SH-SY5Y (cell line): ENCODE measurements at regions not wholly inside any gene's neighbourhood (a gene's known extent, or its start where the extent isn't known, plus 50 kb on each side); places are given as distances from the start of the nearest gene placed in this dataset.

Experiments used
- GATA2 ChIP-seq: IDR thresholded peaks from 2 replicates; pipeline ENCODE4 v1.6.1; 2011; ENCODE audit warnings: mild to moderate bottlenecking, low read depth, low read length
- GATA3 ChIP-seq: IDR thresholded peaks from 2 replicates; pipeline ENCODE4 v1.6.1; 2011; ENCODE audit warnings: low read depth, mild to moderate bottlenecking, low read length, moderate library complexity

DNA sequence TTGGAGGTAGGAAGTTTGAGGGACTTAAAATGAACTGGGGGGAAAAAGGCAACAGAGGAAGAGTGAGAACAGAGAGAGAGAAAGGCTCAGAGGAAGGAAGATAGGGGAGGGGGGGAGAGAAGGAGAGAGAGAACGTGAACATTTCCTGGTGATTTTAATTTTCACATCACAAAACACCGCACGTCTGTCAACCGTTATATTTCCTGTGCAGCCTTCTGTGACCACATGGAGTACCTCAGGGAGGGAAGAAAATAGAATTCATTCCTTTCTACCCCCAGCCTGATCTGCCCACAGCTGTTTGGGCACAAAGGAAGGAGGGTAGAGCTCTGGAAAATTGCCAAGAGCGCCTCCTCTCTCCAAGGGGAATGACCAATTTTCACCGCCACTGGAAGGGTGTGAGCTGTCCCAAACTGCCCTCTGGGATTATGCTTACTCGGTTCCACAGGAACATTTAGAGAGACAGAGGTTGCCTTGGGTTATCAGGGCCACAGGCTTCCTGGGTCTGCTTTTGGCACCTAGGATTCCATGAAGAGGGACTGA is 135.7 kb upstream of the MAMLD1 start:
- no peak for TF ChIP-seq GATA2
- TF ChIP-seq GATA3, result no peak
